Breast epithelium (tissue), 3 donors: ENCODE measurements at regions not wholly inside any gene's neighbourhood (a gene's known extent, or its start where the extent isn't known, plus 50 kb on each side); places are given as distances from the start of the nearest gene placed in this dataset.

Experiments
- POLR2AphosphoS5 ChIP-seq, 3 donors: sonication (generic); formaldehyde crosslinking; IDR thresholded peaks; one replicate each; pipeline ENCODE4 v1.6.1; 2017; ENCODE audit warnings: antibody characterized with exemption in 3 of 3
- TF ChIP-seq, protein P1 (sequence below), 3 donors: fragments of 450-650 bp; IDR thresholded peaks; one replicate each; pipeline ENCODE4 v1.5.1; 2016 to 2017; ENCODE audit warnings: antibody characterized with exemption in 3 of 3, mild to moderate bottlenecking in 3 of 3, moderate library complexity in 3 of 3

DNA sequence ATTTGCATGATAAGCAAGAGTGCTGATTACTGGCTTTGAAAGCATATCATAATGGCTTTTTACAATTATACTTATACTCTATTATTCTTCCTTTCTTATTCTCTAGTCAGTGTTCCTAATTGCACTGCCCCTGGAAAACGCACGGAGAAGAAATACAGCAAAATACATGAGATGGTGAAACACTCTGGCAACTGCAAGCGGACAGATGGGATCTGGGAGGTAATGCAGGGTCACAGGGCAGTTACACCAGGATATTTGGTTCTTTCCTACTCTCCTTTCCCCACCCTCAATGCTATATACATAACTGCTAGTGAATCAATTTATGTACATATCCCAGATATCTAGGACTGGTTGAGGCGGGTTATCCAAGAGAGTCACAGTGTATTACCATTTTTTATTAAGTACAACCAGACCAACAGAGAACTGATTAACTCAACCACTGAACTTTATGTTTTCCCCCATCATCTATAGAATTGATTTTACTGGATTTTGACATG, 423.7 kb downstream of the ZSWIM6 start:
- TF ChIP-seq, protein P1, sequence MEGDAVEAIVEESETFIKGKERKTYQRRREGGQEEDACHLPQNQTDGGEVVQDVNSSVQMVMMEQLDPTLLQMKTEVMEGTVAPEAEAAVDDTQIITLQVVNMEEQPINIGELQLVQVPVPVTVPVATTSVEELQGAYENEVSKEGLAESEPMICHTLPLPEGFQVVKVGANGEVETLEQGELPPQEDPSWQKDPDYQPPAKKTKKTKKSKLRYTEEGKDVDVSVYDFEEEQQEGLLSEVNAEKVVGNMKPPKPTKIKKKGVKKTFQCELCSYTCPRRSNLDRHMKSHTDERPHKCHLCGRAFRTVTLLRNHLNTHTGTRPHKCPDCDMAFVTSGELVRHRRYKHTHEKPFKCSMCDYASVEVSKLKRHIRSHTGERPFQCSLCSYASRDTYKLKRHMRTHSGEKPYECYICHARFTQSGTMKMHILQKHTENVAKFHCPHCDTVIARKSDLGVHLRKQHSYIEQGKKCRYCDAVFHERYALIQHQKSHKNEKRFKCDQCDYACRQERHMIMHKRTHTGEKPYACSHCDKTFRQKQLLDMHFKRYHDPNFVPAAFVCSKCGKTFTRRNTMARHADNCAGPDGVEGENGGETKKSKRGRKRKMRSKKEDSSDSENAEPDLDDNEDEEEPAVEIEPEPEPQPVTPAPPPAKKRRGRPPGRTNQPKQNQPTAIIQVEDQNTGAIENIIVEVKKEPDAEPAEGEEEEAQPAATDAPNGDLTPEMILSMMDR (IDR thresholded peaks at IDR 0.05) = no peak
- TF ChIP-seq POLR2AphosphoS5 (IDR thresholded peaks at IDR 0.05) = no peak
